GM12875 (cell line): ENCODE measurements at regions not wholly inside any gene's neighbourhood (a gene's known extent, or its start where the extent isn't known, plus 50 kb on each side); places are given as distances from the start of the nearest gene placed in this dataset.
"Not testable (repeated sequence)": the region's sequence is repeated elsewhere in the genome, so short reads cannot be mapped to it uniquely, and the experiment has no call there.

Source experiments
- H3K4me3 ChIP-seq: one replicate; pipeline ENCODE4 v1.5.1; 2011; ENCODE audit warnings: low read depth, low read length, control low read depth
- CTCF ChIP-seq: IDR thresholded peaks from 2 replicates; pipeline ENCODE4 v1.5.1; 2011; ENCODE audit warnings: low read depth, mild to moderate bottlenecking, control low read depth, inconsistent platforms, low read length, moderate library complexity, borderline replicate concordance; ENCODE audit not compliant: insufficient read depth

GRCh38 chr3:110679285-110679684 is 392.3 kb upstream of the NECTIN3 start:
- no peak overlapping the region for H3K4me3 ChIP-seq
- TF ChIP-seq CTCF, result no peak

- no peak overlapping the region for H3K4me3 ChIP-seq
- no peak for TF ChIP-seq CTCF
These were observed 391.2 kb upstream of the NECTIN3 start for GRCh38 chr3:110680450-110680849.

GRCh38 chr3:110684466-110684865 is 387.1 kb upstream of the NECTIN3 start:
- TF ChIP-seq CTCF, result no peak
- no peak overlapping the region for H3K4me3 ChIP-seq

- no peak for TF ChIP-seq CTCF
- no peak overlapping the region for H3K4me3 ChIP-seq
These were observed 386.0 kb upstream of the NECTIN3 start for GRCh38 chr3:110685630-110686029.

- no peak for TF ChIP-seq CTCF
- H3K4me3 ChIP-seq, result no peak overlapping the region
These were observed 384.9 kb upstream of the NECTIN3 start for GRCh38 chr3:110686701-110687100.

- no peak for TF ChIP-seq CTCF
- no peak overlapping the region for H3K4me3 ChIP-seq
These were observed 384.5 kb upstream of the NECTIN3 start for GRCh38 chr3:110687138-110687537.

- no peak overlapping the region for H3K4me3 ChIP-seq
- no peak for TF ChIP-seq CTCF
These were observed 373.7 kb upstream of the NECTIN3 start for GRCh38 chr3:110697961-110698360.

- H3K4me3 ChIP-seq, result not testable (repeated sequence)
These were observed 367.3 kb upstream of the NECTIN3 start for GRCh38 chr3:110704332-110704731.
